D721Med (cell line): ENCODE measurements at regions not wholly inside any gene's neighbourhood (a gene's known extent, or its start where the extent isn't known, plus 50 kb on each side); places are given as distances from the start of the nearest gene placed in this dataset.

Source experiments
- DNase-seq: peaks from one replicate; pipeline ENCODE4 v3.0.0; 2011; ENCODE audit warnings: low spot score; ENCODE audit not compliant: insufficient read length
- FAIRE-seq: peaks from 2 replicates; lab custom pipeline; 2011; peaks lifted over from hg19 to GRCh38; lab: Jason Lieb, UNC
- CTCF ChIP-seq: IDR thresholded peaks from 2 replicates; pipeline ENCODE4 v1.5.1; 2012; ENCODE audit warnings: mild to moderate bottlenecking, control low read depth; ENCODE audit not compliant: insufficient read depth; ENCODE audit errors: missing control alignments

- no peak for FAIRE-seq
These were observed 140.4 kb downstream of the TUSC1 start for GRCh38 chr9:25537808-25538207.

DNA sequence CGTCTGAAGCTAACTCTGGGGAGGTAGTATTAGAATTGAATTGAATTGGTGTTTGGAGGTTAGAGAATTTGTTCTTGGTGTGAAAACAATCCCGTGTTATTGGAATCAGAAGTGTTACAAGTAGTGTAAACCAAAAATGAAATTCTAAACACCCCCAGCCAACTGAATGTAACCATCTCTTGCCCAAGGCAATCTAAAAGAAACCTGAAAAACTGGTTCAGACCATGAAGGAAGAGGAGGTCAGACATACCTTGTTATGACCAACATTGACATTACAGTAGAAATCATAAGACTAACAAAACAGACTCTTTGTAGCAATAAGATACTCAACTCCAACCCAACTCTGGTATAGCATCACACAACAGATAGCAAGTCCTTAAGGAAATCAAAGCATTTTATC, 159.0 kb downstream of the TUSC1 start:
- DNase-seq (no peak), FAIRE-seq (no peak)
- no peak for TF ChIP-seq CTCF

More at GRCh38 chr9:25537808-25538207, 140.4 kb downstream of the TUSC1 start:
- TF ChIP-seq CTCF = no peak
- no peak for DNase-seq

GRCh38 chr9:25517701-25518100, 160.5 kb downstream of the TUSC1 start:
- no peak for DNase-seq
- no peak for FAIRE-seq
- TF ChIP-seq CTCF = no peak

GRCh38 chr9:25513509-25514033, 164.7 kb downstream of the TUSC1 start:
- no peak for TF ChIP-seq CTCF
- FAIRE-seq (no peak), DNase-seq (no peak)

DNA sequence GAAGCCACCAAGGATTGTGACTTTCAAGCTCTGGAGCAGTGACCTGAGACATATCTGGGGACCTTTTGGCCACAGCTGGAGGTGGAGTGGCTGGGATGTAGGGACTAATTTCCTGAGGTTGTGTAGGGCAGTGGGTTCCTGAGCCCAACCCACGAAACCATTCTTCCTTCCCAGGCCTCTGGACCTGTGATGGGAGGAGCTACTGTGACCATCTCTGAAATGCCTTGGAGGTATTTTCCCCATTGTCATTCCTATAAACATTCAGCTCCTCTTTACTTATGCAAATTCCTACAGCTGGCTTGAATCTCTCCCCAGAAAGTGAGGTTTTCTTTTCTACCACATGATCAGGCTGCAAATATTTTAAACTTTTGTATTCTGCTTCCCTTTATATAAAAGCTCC, 172.6 kb downstream of the TUSC1 start:
- no peak for TF ChIP-seq CTCF
- no peak for FAIRE-seq
- DNase-seq = no peak

DNA sequence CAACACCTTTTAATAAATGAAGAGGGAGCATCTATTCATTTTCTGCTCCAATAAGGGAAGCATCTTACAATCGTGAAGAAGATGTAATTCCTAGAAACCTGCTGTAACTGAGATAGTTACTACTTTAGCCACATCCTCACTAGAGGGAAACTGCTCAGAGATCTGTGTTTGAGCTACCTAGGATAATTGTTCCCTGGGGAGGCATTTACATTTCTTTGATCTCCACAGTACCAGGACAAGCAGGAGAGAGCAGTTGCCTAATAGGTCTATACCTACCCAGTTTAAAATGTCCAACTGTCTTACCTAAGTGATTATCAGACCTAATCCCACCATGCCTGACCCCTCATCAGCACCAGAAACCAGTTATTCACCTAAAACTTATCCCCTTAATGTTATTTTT, 196.9 kb downstream of the TUSC1 start:
- no peak for FAIRE-seq
- TF ChIP-seq CTCF = no peak

DNA sequence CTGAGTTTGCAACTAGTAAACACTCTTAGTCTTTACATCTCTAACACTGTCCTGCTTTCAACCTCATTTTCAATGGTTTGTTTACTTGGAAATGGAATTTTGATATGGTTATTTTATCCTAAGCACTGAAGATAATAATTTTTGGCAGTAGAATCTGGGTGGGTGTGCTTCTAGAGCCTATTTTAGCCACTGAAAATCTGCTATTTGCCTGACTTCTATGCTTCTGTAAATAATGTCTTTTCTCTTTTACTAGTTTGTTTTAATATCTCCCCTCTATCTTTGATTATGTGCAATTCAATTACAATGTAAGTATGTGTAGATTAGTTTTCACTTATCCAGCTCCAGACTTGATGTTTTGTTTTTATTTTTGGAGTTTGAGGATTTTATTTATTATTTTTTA, 197.5 kb downstream of the TUSC1 start:
- no peak for FAIRE-seq
- no peak for TF ChIP-seq CTCF
- DNase-seq = no peak

More for the DNA sequence above, 196.9 kb downstream of the TUSC1 start:
- DNase-seq = no peak
